ENCODE measurements at regions not wholly inside any gene's neighbourhood (a gene's known extent, or its start where the extent isn't known, plus 50 kb on each side); places are given as distances from the start of the nearest gene placed in this dataset.

DNA sequence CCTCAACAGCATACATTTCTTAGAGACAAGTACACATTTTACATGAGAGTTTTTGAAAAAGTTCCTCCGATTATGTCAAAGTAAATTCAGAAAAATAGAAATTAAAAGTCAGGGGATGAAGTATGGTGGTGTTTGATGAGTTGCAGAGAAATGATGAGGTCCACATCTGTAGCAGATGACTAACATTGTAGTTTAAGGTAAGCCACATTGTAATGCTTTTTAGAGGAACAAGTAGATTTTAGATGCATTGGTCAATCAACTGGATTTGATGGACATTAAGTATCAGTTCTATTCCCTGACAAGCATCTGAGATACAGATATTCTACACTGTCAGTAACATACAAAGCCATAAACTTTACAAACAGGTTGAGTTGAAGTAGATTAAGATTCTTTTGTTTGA, 402.4 kb upstream of the RORB start:
- no peak for TF ChIP-seq EZH2phosphoT487 (IDR thresholded peaks at IDR 0.05; ENCODE audit: borderline replicate concordance, low read depth, low read length)
- TF ChIP-seq, protein P1, sequence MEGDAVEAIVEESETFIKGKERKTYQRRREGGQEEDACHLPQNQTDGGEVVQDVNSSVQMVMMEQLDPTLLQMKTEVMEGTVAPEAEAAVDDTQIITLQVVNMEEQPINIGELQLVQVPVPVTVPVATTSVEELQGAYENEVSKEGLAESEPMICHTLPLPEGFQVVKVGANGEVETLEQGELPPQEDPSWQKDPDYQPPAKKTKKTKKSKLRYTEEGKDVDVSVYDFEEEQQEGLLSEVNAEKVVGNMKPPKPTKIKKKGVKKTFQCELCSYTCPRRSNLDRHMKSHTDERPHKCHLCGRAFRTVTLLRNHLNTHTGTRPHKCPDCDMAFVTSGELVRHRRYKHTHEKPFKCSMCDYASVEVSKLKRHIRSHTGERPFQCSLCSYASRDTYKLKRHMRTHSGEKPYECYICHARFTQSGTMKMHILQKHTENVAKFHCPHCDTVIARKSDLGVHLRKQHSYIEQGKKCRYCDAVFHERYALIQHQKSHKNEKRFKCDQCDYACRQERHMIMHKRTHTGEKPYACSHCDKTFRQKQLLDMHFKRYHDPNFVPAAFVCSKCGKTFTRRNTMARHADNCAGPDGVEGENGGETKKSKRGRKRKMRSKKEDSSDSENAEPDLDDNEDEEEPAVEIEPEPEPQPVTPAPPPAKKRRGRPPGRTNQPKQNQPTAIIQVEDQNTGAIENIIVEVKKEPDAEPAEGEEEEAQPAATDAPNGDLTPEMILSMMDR (conservative IDR thresholded peaks at IDR 0.05; ENCODE audit: low read length): no peak

Data from OCI-LY7 (cell line).